NCI-H1105 (cell line): ENCODE measurements at regions not wholly inside any gene's neighbourhood (a gene's known extent, or its start where the extent isn't known, plus 50 kb on each side); places are given as distances from the start of the nearest gene placed in this dataset.

Experiments
- DNase-seq: peaks from one replicate; lab custom pipeline; 2025; lab: John Stamatoyannopoulos, UW

DNA sequence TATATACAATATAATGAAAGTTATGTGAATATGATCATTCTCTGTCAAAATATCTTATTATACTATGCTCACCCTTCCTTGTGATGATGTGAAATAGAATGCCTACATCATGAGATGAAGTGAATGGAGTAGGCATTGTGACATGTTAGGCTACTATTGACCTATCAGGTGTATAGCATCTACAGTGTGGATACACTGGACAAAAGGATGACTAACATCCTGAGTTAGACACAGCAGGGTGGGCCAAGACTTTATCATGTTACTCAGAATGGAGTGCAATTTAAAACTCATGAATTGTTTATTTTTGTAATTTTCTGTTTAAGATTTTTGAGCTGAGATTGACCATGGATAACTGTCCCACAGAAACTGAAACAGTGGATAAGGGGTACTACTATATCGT, 53.4 kb upstream of the NAV3 start:
- no peak for DNase-seq

DNA sequence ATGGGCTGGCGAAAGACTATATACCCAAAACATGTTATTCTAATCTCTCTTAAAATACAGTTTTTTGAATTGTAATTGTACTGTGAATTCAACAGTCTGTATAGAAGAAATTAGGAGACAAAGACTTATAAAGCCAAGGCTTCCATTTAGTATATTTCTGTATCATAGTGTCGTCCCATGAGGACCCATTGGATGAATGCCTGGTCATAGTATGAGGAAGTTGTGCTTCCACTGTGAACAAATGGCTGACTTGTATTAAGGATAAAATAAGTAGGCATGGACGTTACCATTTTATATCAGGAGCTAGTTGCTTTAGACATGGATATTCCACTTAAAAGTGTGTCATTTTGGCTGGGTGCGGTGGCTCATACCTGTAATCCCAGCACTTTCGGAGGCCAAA, 55.9 kb upstream of the NAV3 start:
- no peak for DNase-seq

GRCh38 chr12:77772676-77773298, 57.9 kb upstream of the NAV3 start:
- no peak for DNase-seq

DNA sequence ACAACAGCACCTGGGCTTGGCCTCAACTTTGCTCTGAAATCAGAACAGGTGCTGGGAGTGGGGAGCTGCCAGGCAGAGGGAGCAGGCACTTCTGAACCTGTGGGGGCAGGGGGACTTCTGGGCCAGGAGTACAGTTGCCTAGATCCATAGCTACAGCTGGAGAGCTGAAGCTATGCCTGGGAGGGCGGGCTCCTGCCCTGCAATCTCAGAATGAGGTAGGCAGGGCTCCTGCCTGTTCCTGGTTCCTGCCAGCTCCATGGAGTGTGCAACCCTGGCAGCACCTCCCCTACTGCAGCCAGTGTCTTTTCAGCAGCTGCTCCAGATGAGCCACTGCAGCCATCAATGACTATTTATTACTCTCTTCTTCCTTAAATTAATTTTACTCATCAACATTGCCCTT, 62.1 kb upstream of the NAV3 start:
- DNase-seq, result no peak

DNA sequence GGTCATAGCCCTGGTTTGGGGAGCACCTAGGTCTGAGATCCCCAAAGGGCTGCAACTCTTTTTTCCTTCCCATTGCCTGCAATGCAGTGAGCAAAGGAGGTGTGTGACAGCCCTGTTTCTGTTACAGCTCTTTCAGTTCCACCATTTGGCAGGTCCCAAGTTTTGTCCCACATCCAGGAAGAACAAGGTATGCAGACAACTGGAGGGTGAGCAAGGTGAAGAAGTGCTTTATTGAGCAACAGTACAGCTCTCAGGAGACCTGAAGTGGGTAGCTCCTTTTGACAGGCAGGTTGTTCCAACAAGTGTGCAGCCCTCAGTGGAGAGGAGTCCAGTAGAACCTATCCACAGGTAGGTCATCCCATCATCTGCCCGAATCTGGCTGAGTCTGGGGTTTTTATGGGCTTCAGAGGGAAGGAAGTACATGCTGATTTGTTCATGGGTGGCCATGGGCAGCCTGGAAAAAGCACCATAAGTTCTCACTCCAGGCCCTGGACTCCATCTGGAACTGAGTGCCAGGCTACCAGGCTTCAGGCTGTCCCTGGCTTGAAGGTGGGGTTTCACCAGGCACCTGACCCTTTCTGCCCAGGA, 62.8 kb upstream of the NAV3 start:
- no peak for DNase-seq

DNA sequence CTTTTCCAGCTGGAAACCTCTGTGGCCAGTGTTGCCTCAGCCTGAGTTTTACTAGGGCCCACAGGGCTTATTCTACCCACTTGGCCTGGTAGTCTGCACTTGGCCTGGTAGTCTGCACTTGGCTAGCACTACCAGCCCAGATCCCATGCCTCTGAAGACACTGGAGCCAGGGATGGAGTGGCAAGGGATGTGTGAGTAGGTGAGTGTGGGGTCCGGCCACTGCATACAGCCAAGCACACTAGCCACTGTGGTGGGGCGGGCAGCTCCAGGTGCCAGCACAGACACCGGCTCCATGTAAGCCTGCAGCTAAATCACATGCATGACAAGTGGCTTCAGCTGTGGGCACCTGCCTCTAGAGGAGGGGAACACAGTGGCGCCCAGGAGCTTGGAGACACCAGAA, 63.4 kb upstream of the NAV3 start:
- DNase-seq, result no peak

DNA sequence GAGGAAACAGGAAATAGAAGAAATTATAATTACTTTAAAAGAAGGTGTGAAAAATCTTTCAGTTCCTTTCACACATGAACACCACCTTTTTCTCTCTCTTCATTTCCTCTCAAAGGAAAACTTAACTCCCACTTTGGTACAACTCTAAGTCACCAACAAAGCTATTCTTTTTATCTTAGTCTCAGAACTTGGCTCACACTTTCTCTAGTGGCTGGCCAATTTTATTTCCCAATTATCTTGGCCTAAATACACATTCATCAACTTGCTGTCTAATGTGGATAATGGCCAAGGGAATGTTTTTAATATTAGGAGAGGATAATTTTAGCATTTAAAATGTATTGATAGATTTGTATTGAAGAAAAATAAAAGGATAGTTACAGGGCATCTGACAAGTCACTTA, 64.5 kb upstream of the NAV3 start:
- no peak for DNase-seq

DNA sequence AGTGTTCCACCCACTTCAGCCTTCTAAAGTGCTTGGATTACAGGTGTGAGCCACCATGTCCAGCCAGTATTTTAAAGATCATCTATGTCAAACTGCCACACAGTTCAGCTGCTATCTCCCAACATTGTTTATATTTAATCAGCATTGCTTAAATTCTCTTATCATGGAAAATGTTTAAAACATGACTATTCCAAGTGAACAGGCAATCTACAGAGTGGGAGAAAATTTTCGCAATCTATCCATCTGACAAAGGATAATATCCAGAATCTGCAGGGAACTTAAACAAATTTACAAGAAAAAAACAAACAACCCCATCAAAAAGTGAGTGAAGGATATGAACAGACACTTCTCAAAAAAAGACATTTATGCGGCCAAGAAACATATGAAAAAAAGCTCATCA, 69.4 kb upstream of the NAV3 start:
- DNase-seq, result no peak

GRCh38 chr12:77760271-77761025, 70.2 kb upstream of the NAV3 start:
- no peak for DNase-seq

- DNase-seq, result no peak
Observed at GRCh38 chr12:77754086-77754485, 76.6 kb upstream of the NAV3 start.

- DNase-seq, result peak; percentile 23
Observed at GRCh38 chr12:77751939-77752338, 78.8 kb upstream of the NAV3 start.

DNA sequence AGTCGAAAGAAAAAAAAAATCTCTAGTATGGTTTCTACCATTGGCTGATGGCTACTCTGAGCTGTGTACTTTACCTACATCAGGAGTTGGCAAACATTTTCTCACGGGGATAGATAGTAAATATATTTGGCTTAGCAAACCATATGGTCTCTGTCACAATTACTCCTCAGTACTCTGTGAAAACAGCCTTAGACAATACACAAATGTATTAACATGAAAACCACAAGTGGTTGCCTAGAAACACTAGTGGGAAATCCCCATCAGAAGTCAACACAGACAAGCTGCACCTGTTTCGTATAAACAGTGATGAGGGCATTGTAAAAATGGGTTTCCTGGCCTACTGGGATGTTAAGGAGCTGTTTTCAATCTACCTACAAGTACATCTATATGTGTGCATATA, 84.6 kb upstream of the NAV3 start:
- peak; percentile 89 for DNase-seq

- no peak for DNase-seq
Observed at GRCh38 chr12:77745624-77746023, 85.1 kb upstream of the NAV3 start.

- no peak for DNase-seq
Observed at GRCh38 chr12:77742631-77743030, 88.1 kb upstream of the NAV3 start.

DNA sequence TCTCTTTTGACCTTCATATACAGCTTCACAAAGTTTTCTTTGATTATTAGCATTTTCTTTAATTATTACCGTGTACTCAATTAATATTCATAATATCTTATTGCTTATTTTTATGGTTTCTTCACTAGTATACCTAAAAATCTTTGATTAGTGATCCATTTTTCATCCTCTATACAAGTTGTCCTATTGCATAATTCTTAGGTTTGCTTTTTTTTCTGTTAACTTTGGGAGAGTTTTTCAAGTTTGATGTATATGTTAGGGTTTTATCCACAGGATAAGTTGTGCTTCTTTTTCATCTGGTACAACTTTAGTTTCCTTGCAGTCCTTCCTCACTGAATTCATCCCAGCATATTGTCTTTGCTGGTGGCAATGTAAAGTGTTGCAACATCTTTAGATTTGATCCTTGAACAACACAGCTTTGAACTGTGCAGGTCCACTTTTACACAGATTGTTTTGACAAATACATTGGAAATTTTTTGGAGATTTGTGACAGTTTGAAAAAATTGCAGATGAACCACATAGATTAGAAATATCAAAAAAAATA, 88.6 kb upstream of the NAV3 start:
- no peak for DNase-seq

GRCh38 chr12:77736219-77736965, 94.3 kb upstream of the NAV3 start:
- DNase-seq, result no peak

DNA sequence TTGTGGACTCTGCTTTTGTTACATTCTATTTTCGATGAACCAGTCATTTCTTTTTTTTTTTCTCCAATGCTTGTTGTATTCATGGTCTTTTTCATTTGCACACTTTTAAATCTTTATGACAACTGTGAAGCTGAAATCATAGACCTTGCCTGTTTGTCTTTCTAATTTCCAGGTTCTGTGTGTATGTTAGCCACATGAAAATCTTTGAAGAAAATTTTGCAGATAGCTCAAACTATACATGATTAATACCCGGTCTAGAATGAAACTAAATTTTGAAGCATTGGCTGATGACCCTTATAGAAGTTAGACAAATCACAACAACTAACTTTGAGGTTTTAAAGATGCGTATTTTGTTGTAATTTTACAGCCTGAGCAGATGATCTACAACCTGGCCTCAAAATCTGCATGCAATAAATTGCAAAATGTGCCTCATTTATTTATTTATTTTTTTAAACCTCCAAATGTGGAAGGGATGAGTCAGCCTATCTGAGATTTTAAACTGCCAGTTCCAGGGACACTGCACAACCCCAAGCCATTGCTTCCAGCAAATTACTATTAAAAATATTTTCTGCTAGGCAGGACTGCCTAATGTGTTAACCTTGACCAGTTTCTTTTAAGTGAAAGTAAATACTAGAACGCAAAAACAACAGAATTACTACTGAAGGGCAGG, 96.3 kb upstream of the NAV3 start:
- no peak for DNase-seq

GRCh38 chr12:77728018-77728417, 102.7 kb upstream of the NAV3 start:
- no peak for DNase-seq

DNA sequence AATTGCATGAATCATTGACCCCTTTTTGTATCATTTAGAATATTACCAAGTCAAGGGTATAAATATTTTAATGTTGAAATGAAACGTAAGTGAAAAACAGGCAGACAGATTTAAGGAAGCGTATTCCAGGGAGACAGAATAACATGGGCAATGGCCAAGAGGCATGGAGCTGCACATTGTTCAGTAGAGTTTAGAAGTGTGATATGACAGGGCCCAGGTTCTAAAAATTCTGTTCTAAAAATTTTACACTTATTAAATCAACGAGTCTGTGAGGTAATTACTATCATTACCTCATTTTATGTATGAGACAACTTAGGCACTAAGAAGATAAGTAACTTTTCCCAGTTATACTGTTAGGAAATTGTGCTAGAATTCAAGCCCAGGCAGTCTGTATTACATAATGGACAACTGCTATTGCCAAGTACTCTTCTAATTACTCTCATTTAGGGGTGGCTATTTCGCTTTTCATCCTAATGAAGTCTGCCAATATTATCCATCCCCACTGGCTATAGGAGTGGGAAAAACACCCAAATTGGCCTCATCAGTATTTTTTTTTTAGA, 103.2 kb upstream of the NAV3 start:
- DNase-seq, result no peak

DNA sequence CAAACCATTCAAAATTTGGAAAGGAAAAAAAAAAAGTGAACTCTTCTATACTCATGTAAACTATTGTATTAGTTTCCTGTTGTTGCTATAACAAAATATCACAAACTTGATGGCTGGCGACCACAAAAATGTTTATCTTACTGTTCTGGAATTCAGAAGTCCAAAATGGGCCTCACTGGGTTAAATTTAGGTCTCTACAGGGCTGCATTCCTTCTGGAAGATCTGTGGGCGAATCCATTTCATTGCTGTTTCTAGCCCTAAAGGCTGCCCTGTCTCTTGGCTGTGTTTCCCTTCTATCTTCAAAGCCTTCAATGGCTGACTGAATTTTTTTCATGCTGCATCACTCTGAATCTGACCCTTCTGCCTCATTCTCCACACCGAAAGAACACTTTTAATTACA, 105.1 kb upstream of the NAV3 start:
- no peak for DNase-seq

GRCh38 chr12:77724367-77724957, 106.2 kb upstream of the NAV3 start:
- peak; percentile 35 for DNase-seq
